GM18909 (cell line): ENCODE measurements at regions not wholly inside any gene's neighbourhood (a gene's known extent, or its start where the extent isn't known, plus 50 kb on each side); places are given as distances from the start of the nearest gene placed in this dataset.

Experiments
- ATAC-seq: cut with Tn5 transposase; IDR thresholded peaks from one replicate; pipeline ENCODE4 v1.9.1; 2021; ENCODE audit warnings: mild to moderate bottlenecking; ENCODE audit not compliant: unreplicated experiment, poor library complexity

GRCh38 chr13:74197677-74198429 is 63.6 kb upstream of the KLF12 start:
- no peak for ATAC-seq

- no peak for ATAC-seq
These were observed 60.6 kb upstream of the KLF12 start for GRCh38 chr13:74194846-74195245.

GRCh38 chr13:74193391-74193790 is 59.2 kb upstream of the KLF12 start:
- no peak for ATAC-seq

GRCh38 chr13:74191410-74191809 is 57.2 kb upstream of the KLF12 start:
- ATAC-seq: no peak

GRCh38 chr13:74190999-74191398 is 56.8 kb upstream of the KLF12 start:
- ATAC-seq: no peak

GRCh38 chr13:74187564-74187963 is 53.4 kb upstream of the KLF12 start:
- no peak for ATAC-seq

GRCh38 chr13:74184283-74184682 is 50.1 kb upstream of the KLF12 start:
- no peak for ATAC-seq
